DOHH2 (cell line): ENCODE measurements at regions not wholly inside any gene's neighbourhood (a gene's known extent, or its start where the extent isn't known, plus 50 kb on each side); places are given as distances from the start of the nearest gene placed in this dataset.
"Not testable (repeated sequence)": the region's sequence is repeated elsewhere in the genome, so short reads cannot be mapped to it uniquely, and the experiment has no call there.

ENCODE experiments used
- H3F3A ChIP-seq: fragments of 200-600 bp; sonication (generic), shearing (Covaris generic); 2 replicates; pipeline ENCODE4 v1.6.0; 2016; ENCODE audit warnings: antibody characterized with exemption, mild to moderate bottlenecking; ENCODE audit not compliant: control insufficient read depth, insufficient read depth
- H3K27ac ChIP-seq: fragments of 200-600 bp; sonication (generic); 2 replicates; pipeline ENCODE4 v1.5.1; 2014; ENCODE audit warnings: low read depth, mild to moderate bottlenecking, low read length, moderate library complexity
- H3K27me3 ChIP-seq: fragments of 200-600 bp; sonication (generic); 2 replicates; pipeline ENCODE4 v1.6.1; 2014; ENCODE audit warnings: mild to moderate bottlenecking, low read length, mixed read lengths; ENCODE audit not compliant: control insufficient read depth
- H3K36me3 ChIP-seq: fragments of 200-600 bp; sonication (generic); 2 replicates; pipeline ENCODE4 v1.6.1; 2014; ENCODE audit warnings: mild to moderate bottlenecking, low read length, moderate library complexity, mixed read lengths; ENCODE audit not compliant: control insufficient read depth
- H3K4me1 ChIP-seq: fragments of 200-600 bp; sonication (generic); 2 replicates; pipeline ENCODE4 v1.6.1; 2014; ENCODE audit warnings: mild to moderate bottlenecking, low read length, mixed read lengths; ENCODE audit not compliant: control insufficient read depth
- H3K4me2 ChIP-seq: fragments of 200-600 bp; sonication (generic); 2 replicates; pipeline ENCODE4 v1.6.0; 2014; ENCODE audit warnings: mild to moderate bottlenecking, low read length, moderate library complexity
- H3K4me3 ChIP-seq: fragments of 200-600 bp; sonication (generic); 2 replicates; pipeline ENCODE4 v1.5.1; 2014; ENCODE audit warnings: mild to moderate bottlenecking, low read length, mixed read lengths
- H3K79me2 ChIP-seq: fragments of 200-600 bp; sonication (generic); 2 replicates; pipeline ENCODE4 v1.6.1; 2014; ENCODE audit warnings: mild to moderate bottlenecking, low read length, mixed read lengths; ENCODE audit not compliant: control insufficient read depth
- H3K9me2 ChIP-seq: fragments of 200-600 bp; sonication (generic); replicated peaks from 2 replicates; pipeline ENCODE4 v1.6.1; 2014; ENCODE audit warnings: mild to moderate bottlenecking, low read length, mixed read lengths; ENCODE audit not compliant: control insufficient read depth
- H3K9me3 ChIP-seq: fragments of 200-600 bp; sonication (generic); 2 replicates; pipeline ENCODE4 v1.6.1; 2014; ENCODE audit warnings: antibody characterized with exemption, low read length, mixed read lengths; ENCODE audit not compliant: control insufficient read depth, insufficient read depth
- H4K20me1 ChIP-seq: fragments of 200-600 bp; sonication (generic); 2 replicates; pipeline ENCODE4 v1.6.0; 2014; ENCODE audit warnings: low read depth, mild to moderate bottlenecking, antibody characterized with exemption, low read length, moderate library complexity; ENCODE audit not compliant: control insufficient read depth, insufficient read depth
- CTCF ChIP-seq: fragments of 200-600 bp; sonication (generic); IDR thresholded peaks from one replicate; pipeline ENCODE4 v1.5.1; 2014; ENCODE audit warnings: antibody characterized with exemption, mild to moderate bottlenecking, low read depth, low read length; ENCODE audit not compliant: poor library complexity, severe bottlenecking
- EZH2phosphoT487 ChIP-seq: fragments of 200-600 bp; sonication (generic); IDR thresholded peaks from 2 replicates; pipeline ENCODE4 v1.6.1; 2017; ENCODE audit warnings: borderline replicate concordance, mild to moderate bottlenecking, antibody characterized with exemption, low read length, moderate library complexity, mixed read lengths

- Histone ChIP-seq H3K4me1 (no peaks in the 10 kb centered on the region), H4K20me1 (no peaks in the 10 kb centered on the region), H3K27ac (no peak overlapping the region), H3K4me2 (no peak overlapping the region), H3K27me3 (no peaks in the 10 kb centered on the region), H3K4me3 (no peak overlapping the region), H3K9me3 (no peaks in the 10 kb centered on the region), H3K9me2 (no peaks in the 10 kb centered on the region), H3K36me3 (no peaks in the 10 kb centered on the region), H3K79me2 (no peaks in the 10 kb centered on the region), H3F3A (no peaks in the 10 kb centered on the region)
- no peak for TF ChIP-seq EZH2phosphoT487
- TF ChIP-seq CTCF: no peak
Observed at GRCh38 chr11:37857726-37858125, 1259.7 kb upstream of the RAG2 start.

GRCh38 chr11:37849706-37850105 is 1251.7 kb upstream of the RAG2 start:
- Histone ChIP-seq H3F3A (no peaks in the 10 kb centered on the region), H3K27me3 (no peaks in the 10 kb centered on the region), H3K4me2 (no peak overlapping the region), H3K36me3 (no peaks in the 10 kb centered on the region), H3K4me3 (no peak overlapping the region), H4K20me1 (no peaks in the 10 kb centered on the region), H3K9me3 (no peaks in the 10 kb centered on the region), H3K79me2 (no peaks in the 10 kb centered on the region), H3K4me1 (no peaks in the 10 kb centered on the region), H3K9me2 (no peaks in the 10 kb centered on the region), H3K27ac (no peak overlapping the region)
- TF ChIP-seq EZH2phosphoT487 (no peak), CTCF (no peak)

- H3K4me3 ChIP-seq: no peak overlapping the region
- H3K4me2 ChIP-seq: no peak overlapping the region
- no peaks in the 10 kb centered on the region for H3F3A ChIP-seq
- no peak for TF ChIP-seq CTCF
- TF ChIP-seq EZH2phosphoT487: no peak
- no peaks in the 10 kb centered on the region for H4K20me1 ChIP-seq
- H3K27ac ChIP-seq: no peak overlapping the region
- no peaks in the 10 kb centered on the region for H3K9me3 ChIP-seq
- H3K27me3 ChIP-seq: no peaks in the 10 kb centered on the region
- no peaks in the 10 kb centered on the region for H3K79me2 ChIP-seq
- H3K9me2 ChIP-seq: no peaks in the 10 kb centered on the region
- H3K4me1 ChIP-seq: no peaks in the 10 kb centered on the region
- H3K36me3 ChIP-seq: no peaks in the 10 kb centered on the region
Observed at GRCh38 chr11:37843603-37844002, 1245.6 kb upstream of the RAG2 start.

- no peaks in the 10 kb centered on the region for H4K20me1 ChIP-seq
- H3K27me3 ChIP-seq: no peaks in the 10 kb centered on the region
- H3K9me3 ChIP-seq: no peaks in the 10 kb centered on the region
- H3K27ac ChIP-seq: no peak overlapping the region
- H3K4me1 ChIP-seq: no peaks in the 10 kb centered on the region
- H3F3A ChIP-seq: no peaks in the 10 kb centered on the region
- H3K4me2 ChIP-seq: no peak overlapping the region
- H3K9me2 ChIP-seq: no peaks in the 10 kb centered on the region
- H3K79me2 ChIP-seq: no peaks in the 10 kb centered on the region
- H3K36me3 ChIP-seq: no peaks in the 10 kb centered on the region
- no peak overlapping the region for H3K4me3 ChIP-seq
- TF ChIP-seq EZH2phosphoT487: no peak
Observed at GRCh38 chr11:37841016-37841415, 1243.0 kb upstream of the RAG2 start.

GRCh38 chr11:37840345-37840744 is 1242.3 kb upstream of the RAG2 start:
- H4K20me1 ChIP-seq, H3K79me2 ChIP-seq, H3K27me3 ChIP-seq, H3K9me2 ChIP-seq, H3K27ac ChIP-seq, H3K36me3 ChIP-seq, H3F3A ChIP-seq, H3K4me1 ChIP-seq, H3K9me3 ChIP-seq, H3K4me2 ChIP-seq, H3K4me3 ChIP-seq: not testable (repeated sequence)
